ENCODE measurements at regions not wholly inside any gene's neighbourhood (a gene's known extent, or its start where the extent isn't known, plus 50 kb on each side); places are given as distances from the start of the nearest gene placed in this dataset.

GRCh38 chr2:61636686-61637085 lies 98.5 kb upstream of the XPO1 start:
- no peak overlapping the region; the same call in 1 of the 2 replicates for H2AFZ ChIP-seq (ENCODE audit: low read depth, low read length)
- H3K27ac ChIP-seq (ENCODE audit: low read length): no peak overlapping the region
- H4K20me1 ChIP-seq (ENCODE audit: insufficient read depth, low read length): no peaks in the 10 kb centered on the region
- TF ChIP-seq EZH2phosphoT487 (IDR thresholded peaks at IDR 0.05; ENCODE audit: low read depth): no peak
- no peak for TF ChIP-seq CTCF (IDR thresholded peaks at IDR 0.05; ENCODE audit: low read depth, low read length)
- no peaks in the 10 kb centered on the region for H3K36me3 ChIP-seq (replicated peaks; ENCODE audit: low read depth, low read length)
- no peaks in the 10 kb centered on the region for H3K27me3 ChIP-seq (ENCODE audit: low read depth, low read length)
- H3K4me1 ChIP-seq (ENCODE audit: low read length): peaks cover 8% of the 10 kb centered on the region; the same call in 1 of the 2 replicates
- no peak overlapping the region for H3K9ac ChIP-seq (ENCODE audit: low read length)
- no peaks in the 10 kb centered on the region for H3K9me3 ChIP-seq (ENCODE audit: insufficient read depth, low read length)
- H3K4me3 ChIP-seq (ENCODE audit: low read length): no peak overlapping the region
- no peak overlapping the region for H3K4me2 ChIP-seq (ENCODE audit: low read length)
- H3K79me2 ChIP-seq (ENCODE audit: low read length): no peaks in the 10 kb centered on the region

DNA sequence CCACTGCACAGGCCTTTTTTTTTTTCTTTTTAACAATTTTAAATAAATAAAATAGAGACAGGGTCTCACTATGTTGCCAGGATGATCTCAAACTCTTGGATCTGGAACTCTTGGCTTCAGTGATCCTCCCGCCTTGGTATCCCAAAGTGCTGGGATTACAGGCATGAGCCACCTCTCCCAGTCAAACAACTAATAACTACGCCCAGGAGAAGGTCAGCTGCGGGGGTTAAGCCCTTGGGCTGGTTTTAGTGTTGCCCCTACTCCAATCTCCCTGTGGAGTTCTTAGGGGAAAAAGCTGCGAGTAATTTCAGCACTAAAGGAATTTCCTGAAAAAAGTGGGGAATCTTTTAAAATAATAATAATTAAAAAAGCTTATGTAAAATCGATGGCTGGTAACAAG lies 96.4 kb upstream of the XPO1 start:
- no peak overlapping the region for H3K4me3 ChIP-seq (ENCODE audit: low read length)
- no peak overlapping the region for H3K9ac ChIP-seq (ENCODE audit: low read length)
- H3K4me1 ChIP-seq (ENCODE audit: low read length): peaks cover under 1% of the 10 kb centered on the region; the same call in 1 of the 2 replicates
- no peak overlapping the region for H2AFZ ChIP-seq (ENCODE audit: low read depth, low read length)
- no peaks in the 10 kb centered on the region for H4K20me1 ChIP-seq (ENCODE audit: insufficient read depth, low read length)
- H3K27me3 ChIP-seq (ENCODE audit: low read depth, low read length): no peaks in the 10 kb centered on the region
- H3K27ac ChIP-seq (ENCODE audit: low read length): no peak overlapping the region
- no peaks in the 10 kb centered on the region for H3K36me3 ChIP-seq (replicated peaks; ENCODE audit: low read depth, low read length)
- no peaks in the 10 kb centered on the region for H3K9me3 ChIP-seq (ENCODE audit: insufficient read depth, low read length)
- no peak for TF ChIP-seq CTCF (IDR thresholded peaks at IDR 0.05; ENCODE audit: low read depth, low read length)
- TF ChIP-seq EZH2phosphoT487 (IDR thresholded peaks at IDR 0.05; ENCODE audit: low read depth): no peak
- H3K79me2 ChIP-seq (ENCODE audit: low read length): no peaks in the 10 kb centered on the region
- H3K4me2 ChIP-seq (ENCODE audit: low read length): no peak overlapping the region

- no peaks in the 10 kb centered on the region for H4K20me1 ChIP-seq (ENCODE audit: insufficient read depth, low read length)
- no peak overlapping the region for H2AFZ ChIP-seq (ENCODE audit: low read depth, low read length)
- H3K27me3 ChIP-seq (ENCODE audit: low read depth, low read length): no peaks in the 10 kb centered on the region
- H3K4me1 ChIP-seq (ENCODE audit: low read length): no peaks in the 10 kb centered on the region
- H3K79me2 ChIP-seq (ENCODE audit: low read length): no peaks in the 10 kb centered on the region
- H3K9me3 ChIP-seq (ENCODE audit: insufficient read depth, low read length): no peaks in the 10 kb centered on the region
- H3K4me2 ChIP-seq (ENCODE audit: low read length): no peak overlapping the region
- H3K9ac ChIP-seq (ENCODE audit: low read length): no peak overlapping the region
- H3K4me3 ChIP-seq (ENCODE audit: low read length): no peak overlapping the region
- peak; percentile 28; the same call in 1 of the 2 replicates for TF ChIP-seq CTCF (IDR thresholded peaks at IDR 0.05; ENCODE audit: low read depth, low read length)
- TF ChIP-seq EZH2phosphoT487 (IDR thresholded peaks at IDR 0.05; ENCODE audit: low read depth): no peak
- no peaks in the 10 kb centered on the region for H3K36me3 ChIP-seq (replicated peaks; ENCODE audit: low read depth, low read length)
- no peak overlapping the region for H3K27ac ChIP-seq (ENCODE audit: low read length)
These were observed 95.1 kb upstream of the XPO1 start for GRCh38 chr2:61633250-61633649.

DNA sequence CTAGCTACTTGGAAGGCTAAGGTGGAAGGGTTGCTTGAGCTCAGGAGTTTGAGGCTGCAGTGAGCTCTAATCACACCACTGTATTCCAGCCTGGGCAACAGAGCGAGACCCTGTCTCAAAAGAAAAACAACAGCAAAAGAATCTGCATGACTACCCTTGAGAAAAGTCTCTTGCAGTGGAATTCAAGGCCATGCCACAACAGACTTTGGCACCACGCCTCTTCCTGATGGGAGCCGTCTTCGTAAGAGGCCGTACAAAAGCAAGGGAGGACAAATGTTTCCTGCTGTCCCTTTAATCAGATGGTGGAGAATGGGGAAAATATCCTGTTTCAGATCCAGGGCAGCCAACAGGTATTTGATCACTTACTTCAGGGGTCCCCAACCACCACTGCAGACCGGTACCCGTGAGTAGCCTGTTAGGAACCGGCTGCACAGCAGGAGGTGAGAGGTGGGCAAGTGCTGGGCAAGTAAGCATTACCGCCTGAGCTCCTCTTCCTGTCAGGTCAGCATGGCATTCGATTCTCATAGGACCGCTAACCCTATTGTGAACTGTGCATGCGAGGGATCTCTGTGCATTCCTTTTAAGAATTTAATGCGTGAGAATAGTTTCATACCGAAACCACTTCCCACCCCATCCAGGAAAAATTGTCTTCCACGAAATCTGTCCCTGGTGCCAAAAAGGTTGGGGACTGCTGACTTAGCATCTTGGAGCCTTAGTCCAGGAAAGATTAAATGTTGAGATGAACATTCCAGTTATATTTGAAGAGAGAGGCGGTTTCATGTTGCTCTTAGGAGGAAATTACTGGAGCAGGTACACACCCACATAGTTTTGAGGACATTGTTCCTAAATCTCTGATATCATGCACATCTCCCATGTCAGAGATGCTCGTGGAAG lies 94.4 kb upstream of the XPO1 start:
- H3K36me3 ChIP-seq (replicated peaks; ENCODE audit: low read depth, low read length): no peaks in the 10 kb centered on the region
- H3K27me3 ChIP-seq (ENCODE audit: low read depth, low read length): no peaks in the 10 kb centered on the region
- H3K27ac ChIP-seq (ENCODE audit: low read length): no peak overlapping the region
- H3K9ac ChIP-seq (ENCODE audit: low read length): no peak overlapping the region
- H4K20me1 ChIP-seq (ENCODE audit: insufficient read depth, low read length): no peaks in the 10 kb centered on the region
- no peak overlapping the region for H2AFZ ChIP-seq (ENCODE audit: low read depth, low read length)
- H3K4me2 ChIP-seq (ENCODE audit: low read length): no peak overlapping the region
- no peak overlapping the region for H3K4me3 ChIP-seq (ENCODE audit: low read length)
- TF ChIP-seq CTCF (IDR thresholded peaks at IDR 0.05; ENCODE audit: low read depth, low read length) (no peak), EZH2phosphoT487 (IDR thresholded peaks at IDR 0.05; ENCODE audit: low read depth) (no peak)
- H3K79me2 ChIP-seq (ENCODE audit: low read length): no peaks in the 10 kb centered on the region
- no peaks in the 10 kb centered on the region for H3K4me1 ChIP-seq (ENCODE audit: low read length)
- H3K9me3 ChIP-seq (ENCODE audit: insufficient read depth, low read length): no peaks in the 10 kb centered on the region
